WI38 (cell line): ENCODE measurements at regions not wholly inside any gene's neighbourhood (a gene's known extent, or its start where the extent isn't known, plus 50 kb on each side); places are given as distances from the start of the nearest gene placed in this dataset.

ENCODE experiments used
- H3K4me3 ChIP-seq: 2 replicates; pipeline ENCODE4 v1.5.1; 2011; ENCODE audit warnings: low read depth, mild to moderate bottlenecking, control low read depth, low read length
- TF ChIP-seq, protein P1 (sequence below): IDR thresholded peaks from 2 replicates; pipeline ENCODE4 v1.5.1; 2012; ENCODE audit warnings: low read depth, mild to moderate bottlenecking, control low read depth, low read length

DNA sequence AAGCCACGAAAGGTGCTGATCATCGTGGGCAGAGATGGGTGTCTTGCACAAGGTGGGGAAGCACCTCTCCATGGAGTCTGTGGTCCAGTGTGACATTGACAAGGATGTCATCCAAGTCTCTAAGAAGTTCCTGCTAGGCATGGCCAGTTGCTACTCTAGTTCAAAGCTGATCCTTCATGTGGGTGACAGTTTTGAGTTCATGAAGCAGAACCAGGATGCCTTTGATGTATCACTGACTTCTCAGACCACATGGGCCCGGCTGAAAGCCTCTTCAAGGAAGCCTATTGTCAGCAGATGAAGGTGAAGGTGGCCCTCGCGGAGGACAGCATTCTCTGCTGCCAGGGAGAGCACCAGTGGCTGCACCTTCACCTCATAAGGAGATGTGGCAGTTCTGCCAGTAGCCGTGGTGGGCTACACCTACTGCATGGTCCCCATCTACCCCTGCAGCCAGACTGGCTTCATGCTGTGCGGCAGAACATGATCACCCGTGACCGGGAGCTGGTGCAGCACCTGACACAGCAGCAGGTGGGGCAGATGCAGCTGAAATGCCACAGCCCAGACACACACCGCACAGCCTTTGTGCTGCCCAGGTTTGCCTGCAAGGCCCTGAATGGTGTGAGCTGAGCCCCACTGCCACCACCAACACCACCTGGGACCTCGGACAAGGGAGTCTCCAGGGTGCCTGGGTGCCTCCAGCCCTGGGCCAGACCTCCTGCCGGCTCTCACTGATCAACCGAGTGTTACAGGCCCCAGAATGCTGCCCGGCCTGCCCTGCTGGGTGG lies 75.0 kb upstream of the SULF2 start:
- H3K4me3 ChIP-seq: no peak overlapping the region
- TF ChIP-seq, protein P1, sequence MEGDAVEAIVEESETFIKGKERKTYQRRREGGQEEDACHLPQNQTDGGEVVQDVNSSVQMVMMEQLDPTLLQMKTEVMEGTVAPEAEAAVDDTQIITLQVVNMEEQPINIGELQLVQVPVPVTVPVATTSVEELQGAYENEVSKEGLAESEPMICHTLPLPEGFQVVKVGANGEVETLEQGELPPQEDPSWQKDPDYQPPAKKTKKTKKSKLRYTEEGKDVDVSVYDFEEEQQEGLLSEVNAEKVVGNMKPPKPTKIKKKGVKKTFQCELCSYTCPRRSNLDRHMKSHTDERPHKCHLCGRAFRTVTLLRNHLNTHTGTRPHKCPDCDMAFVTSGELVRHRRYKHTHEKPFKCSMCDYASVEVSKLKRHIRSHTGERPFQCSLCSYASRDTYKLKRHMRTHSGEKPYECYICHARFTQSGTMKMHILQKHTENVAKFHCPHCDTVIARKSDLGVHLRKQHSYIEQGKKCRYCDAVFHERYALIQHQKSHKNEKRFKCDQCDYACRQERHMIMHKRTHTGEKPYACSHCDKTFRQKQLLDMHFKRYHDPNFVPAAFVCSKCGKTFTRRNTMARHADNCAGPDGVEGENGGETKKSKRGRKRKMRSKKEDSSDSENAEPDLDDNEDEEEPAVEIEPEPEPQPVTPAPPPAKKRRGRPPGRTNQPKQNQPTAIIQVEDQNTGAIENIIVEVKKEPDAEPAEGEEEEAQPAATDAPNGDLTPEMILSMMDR: no peak

DNA sequence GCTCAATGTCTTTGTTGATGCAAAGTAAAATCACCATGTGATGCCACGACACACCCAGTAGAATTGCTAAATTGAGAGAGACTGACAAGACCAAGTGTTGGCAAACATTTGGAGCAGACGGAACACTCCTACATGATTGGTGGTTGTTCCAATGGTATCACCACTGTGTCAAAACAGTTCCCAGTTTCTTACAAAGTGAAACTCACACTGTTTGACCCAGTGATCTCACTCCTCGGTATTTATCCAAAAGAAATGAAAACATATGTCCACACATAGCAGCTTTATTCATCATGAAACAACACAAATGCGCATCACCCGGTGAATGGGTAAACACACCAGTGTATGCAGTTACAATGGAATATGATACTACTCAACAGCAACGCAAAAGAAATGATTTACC lies 74.0 kb upstream of the SULF2 start:
- H3K4me3 ChIP-seq: no peak overlapping the region
- TF ChIP-seq, protein P1: no peak

DNA sequence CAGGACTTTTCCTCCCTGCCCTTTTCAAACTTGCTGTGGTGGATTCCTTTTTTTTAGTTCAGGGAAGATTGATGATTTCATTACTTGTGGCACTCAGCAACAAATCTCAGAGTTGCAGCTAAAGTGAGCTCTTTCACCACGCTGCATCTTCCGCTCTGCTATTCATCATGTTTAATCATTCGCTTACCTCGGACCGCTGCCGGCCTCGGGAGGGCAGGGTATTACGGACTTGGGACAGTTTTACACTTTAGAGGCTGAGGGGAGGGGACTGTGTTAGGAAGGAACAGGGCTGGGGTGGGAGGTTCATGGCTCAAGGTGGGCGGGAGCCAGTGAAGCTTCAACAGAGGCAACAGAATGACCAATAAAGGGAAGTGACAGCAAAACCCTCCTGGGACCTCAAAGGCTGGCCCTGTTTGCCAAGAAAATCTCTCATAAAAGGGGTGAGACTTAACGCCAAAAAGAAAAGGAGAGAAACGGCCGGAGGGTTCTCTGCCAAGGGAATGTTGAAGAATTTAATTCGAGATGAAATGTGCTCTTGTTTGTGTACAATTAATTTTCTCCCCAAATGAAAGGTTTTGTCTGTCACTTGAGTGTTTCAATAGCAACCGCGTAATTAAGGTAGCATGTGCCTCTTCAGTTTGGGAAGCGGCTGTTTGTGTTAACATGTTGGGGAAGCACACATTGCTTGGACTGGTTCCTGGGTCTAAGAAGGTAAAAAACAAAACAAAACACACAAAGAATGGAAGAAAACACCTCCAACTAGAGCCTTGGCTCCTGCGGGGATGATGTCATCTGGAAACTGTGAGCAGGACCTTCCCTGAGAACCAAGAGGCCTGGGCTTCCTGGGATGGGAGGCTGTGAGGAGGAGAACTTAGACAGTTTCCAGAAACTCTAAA lies 72.5 kb upstream of the SULF2 start:
- TF ChIP-seq, protein P1: no peak
- no peak overlapping the region for H3K4me3 ChIP-seq

DNA sequence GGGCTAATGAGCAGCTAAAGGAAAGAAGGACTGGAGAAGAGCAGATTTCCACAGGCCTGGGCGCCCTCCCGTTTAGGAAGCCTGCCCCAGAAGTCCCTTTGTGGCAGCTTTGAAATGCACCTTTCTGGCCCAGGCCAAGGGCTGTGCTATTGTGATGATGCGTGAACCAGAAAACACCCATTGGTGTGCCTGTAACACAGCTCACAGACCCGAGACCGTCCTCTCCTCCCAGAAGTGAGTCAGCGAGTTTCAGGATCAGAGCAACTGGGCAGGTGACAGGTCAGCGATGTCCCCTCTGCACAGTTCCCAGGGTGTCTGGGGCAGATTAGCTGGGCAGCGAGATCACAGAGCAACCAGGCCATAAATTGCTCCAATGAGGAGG lies 71.9 kb upstream of the SULF2 start:
- no peak overlapping the region for H3K4me3 ChIP-seq
- TF ChIP-seq, protein P1: no peak

DNA sequence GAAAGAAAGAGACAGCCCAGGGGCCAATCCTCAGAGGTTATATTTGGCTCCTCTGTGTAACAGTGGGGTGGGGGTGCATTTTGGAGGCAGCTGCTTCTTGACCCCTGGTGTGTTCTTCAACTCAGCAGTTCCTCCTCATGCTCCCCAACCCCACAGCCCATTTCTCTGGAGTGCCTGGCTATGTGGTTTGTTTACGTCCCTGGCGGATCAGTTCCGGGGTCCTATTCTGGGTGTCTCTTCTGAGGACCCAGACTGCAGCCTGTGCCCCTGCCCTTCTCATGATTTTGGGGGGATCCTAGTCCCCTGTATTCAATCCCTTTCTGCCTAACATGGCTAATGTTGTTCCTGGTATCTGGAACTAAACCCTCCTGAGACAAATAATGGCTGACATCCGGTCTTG lies 70.5 kb upstream of the SULF2 start:
- TF ChIP-seq, protein P1: no peak

DNA sequence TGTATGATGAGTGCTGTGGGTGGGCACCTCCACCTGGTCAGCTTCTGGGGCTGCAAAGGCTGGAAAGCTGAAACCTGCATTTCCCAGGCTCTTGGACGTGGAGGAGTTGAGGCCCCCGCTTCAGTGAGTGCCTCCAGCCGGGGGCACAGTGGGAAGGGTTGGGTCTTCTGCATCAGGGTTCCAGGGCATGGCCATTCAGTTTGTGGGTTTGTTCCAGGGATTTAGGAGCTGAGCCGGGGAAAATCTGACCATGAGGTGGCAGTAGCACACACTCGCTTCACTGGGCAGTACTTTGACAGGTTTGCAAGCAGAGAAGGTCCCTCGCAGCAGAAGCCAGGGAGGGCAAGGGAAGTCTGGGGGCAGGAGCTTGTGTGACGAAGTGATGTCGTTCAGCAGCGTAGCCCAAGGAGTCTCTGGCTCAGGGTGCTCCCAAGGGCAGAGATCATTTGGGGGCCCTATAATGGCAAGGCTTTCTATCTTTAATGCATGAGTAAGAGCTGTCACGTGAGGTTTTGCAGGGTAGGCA lies 69.5 kb upstream of the SULF2 start:
- no peak overlapping the region for H3K4me3 ChIP-seq
- TF ChIP-seq, protein P1: no peak

More for the DNA sequence above, 70.5 kb upstream of the SULF2 start:
- no peak overlapping the region for H3K4me3 ChIP-seq
